A549 (cell line): ENCODE measurements at regions not wholly inside any gene's neighbourhood (a gene's known extent, or its start where the extent isn't known, plus 50 kb on each side); places are given as distances from the start of the nearest gene placed in this dataset.

Experiments used
- CEBPB ChIP-seq, 2 experiments: fragments of >200 bp in 1 of 2; sonication (Bioruptor Twin) in 1 of 2; formaldehyde crosslinking in 1 of 2; IDR thresholded peaks; 2 replicates each; pipeline ENCODE4 v1.6.1; 2012 to 2016
- CHD4 ChIP-seq: fragments of 200-600 bp; sonication (generic); IDR thresholded peaks from 2 replicates; pipeline ENCODE4 v1.6.1; 2016; ENCODE audit warnings: antibody characterized with exemption, mild to moderate bottlenecking, borderline replicate concordance
- EP300 ChIP-seq, 2 experiments: fragments of >200 bp; sonication (Bioruptor Twin); formaldehyde crosslinking; IDR thresholded peaks; 2 replicates in 1 of 2; 3 replicates in 1 of 2; pipeline ENCODE4 v1.6.1; 2016 to 2017
- ESRRA ChIP-seq: fragments of 150-350 bp; IDR thresholded peaks from 2 replicates; pipeline ENCODE4 v1.6.1; 2014; ENCODE audit warnings: mild to moderate bottlenecking, low read length, borderline replicate concordance
- FOSB ChIP-seq: fragments of 250-450 bp; sonication (Bioruptor Pico); IDR thresholded peaks from 2 replicates; pipeline ENCODE4 v1.5.0; 2020; ENCODE audit warnings: mild to moderate bottlenecking, moderate library complexity
- GATA3 ChIP-seq: IDR thresholded peaks from 2 replicates; pipeline ENCODE4 v1.6.1; 2012; ENCODE audit warnings: borderline replicate concordance
- JUN ChIP-seq, 2 experiments: fragments of >200 bp; sonication (Bioruptor Twin); formaldehyde crosslinking; IDR thresholded peaks; 2 replicates in 1 of 2; 3 replicates in 1 of 2; pipeline ENCODE4 v1.6.1; 2016 to 2017
- POLR2A ChIP-seq: IDR thresholded peaks from 2 replicates; pipeline ENCODE4 v1.6.1; 2012; ENCODE audit warnings: mild to moderate bottlenecking, low read length
- POLR2AphosphoS2 ChIP-seq: conservative IDR thresholded peaks from 2 replicates; pipeline ENCODE4 v1.6.1; 2012; ENCODE audit warnings: low read length, improper control_type of control experiment, inconsistent platforms
- RFX5 ChIP-seq: fragments of 450-650 bp; IDR thresholded peaks from 2 replicates; pipeline ENCODE4 v1.7.1; 2014; ENCODE audit warnings: antibody characterized with exemption, mild to moderate bottlenecking, moderate library complexity
- TF ChIP-seq, protein P1 (sequence below): IDR thresholded peaks from 2 replicates; pipeline ENCODE4 v1.6.1; 2012
- TF ChIP-seq, protein P2 (sequence below): fragments of >200 bp; sonication (Bioruptor Twin); formaldehyde crosslinking; IDR thresholded peaks from 3 replicates; pipeline ENCODE4 v1.5.1; 2016
- TF ChIP-seq, protein P3 (sequence below): IDR thresholded peaks from 2 replicates; pipeline ENCODE4 v1.6.1; 2012

DNA sequence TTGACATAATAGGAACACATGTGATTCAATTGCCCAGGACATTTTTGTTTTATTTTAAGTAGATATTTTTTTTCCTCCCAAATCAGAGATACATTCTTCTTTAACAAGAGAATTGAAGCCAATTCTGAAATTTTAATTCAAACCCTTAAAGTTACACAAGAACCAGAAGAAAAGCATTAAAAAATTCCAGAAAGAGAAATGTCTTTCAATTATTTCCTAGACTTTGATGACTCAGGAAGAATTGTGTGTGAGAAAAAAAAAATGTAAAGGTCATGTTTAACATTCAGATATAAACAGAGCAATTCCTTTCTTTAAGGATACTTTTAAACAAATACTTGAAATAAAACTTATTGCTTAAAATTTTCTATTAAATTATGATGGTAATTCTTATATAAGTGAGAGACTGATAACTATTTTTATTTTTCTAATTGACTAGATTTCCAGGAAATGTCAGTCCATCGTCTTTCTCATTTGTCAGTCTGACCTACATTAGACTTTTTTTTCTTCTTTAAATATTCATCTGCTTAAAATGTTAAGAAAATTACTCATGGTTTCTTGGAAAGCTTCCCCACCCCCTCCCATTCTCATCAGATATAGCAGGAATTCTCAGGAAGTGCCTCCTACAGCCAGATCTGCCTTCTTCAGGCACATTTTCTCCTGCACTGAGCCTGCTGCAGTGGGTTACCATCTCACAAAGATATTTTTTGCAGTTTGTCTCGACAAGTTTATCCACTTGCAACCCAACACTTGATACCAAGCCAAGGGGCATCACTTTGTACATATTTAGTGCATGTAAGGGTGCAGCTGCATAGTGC, 261.8 kb upstream of the CBLB start:
- TF ChIP-seq, protein P1, sequence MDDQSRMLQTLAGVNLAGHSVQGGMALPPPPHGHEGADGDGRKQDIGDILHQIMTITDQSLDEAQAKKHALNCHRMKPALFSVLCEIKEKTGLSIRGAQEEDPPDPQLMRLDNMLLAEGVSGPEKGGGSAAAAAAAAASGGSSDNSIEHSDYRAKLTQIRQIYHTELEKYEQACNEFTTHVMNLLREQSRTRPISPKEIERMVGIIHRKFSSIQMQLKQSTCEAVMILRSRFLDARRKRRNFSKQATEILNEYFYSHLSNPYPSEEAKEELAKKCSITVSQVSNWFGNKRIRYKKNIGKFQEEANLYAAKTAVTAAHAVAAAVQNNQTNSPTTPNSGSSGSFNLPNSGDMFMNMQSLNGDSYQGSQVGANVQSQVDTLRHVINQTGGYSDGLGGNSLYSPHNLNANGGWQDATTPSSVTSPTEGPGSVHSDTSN, result no peak
- TF ChIP-seq POLR2A (no peak), CEBPB (IDR thresholded peaks at IDR 0.05) (no peak), JUN (IDR thresholded peaks at IDR 0.05) (no peak), FOSB (no peak), ESRRA (no peak), GATA3 (no peak), EP300 (IDR thresholded peaks at IDR 0.05) (no peak), CHD4 (no peak), RFX5 (no peak), POLR2AphosphoS2 (no peak)
- TF ChIP-seq, protein P2, sequence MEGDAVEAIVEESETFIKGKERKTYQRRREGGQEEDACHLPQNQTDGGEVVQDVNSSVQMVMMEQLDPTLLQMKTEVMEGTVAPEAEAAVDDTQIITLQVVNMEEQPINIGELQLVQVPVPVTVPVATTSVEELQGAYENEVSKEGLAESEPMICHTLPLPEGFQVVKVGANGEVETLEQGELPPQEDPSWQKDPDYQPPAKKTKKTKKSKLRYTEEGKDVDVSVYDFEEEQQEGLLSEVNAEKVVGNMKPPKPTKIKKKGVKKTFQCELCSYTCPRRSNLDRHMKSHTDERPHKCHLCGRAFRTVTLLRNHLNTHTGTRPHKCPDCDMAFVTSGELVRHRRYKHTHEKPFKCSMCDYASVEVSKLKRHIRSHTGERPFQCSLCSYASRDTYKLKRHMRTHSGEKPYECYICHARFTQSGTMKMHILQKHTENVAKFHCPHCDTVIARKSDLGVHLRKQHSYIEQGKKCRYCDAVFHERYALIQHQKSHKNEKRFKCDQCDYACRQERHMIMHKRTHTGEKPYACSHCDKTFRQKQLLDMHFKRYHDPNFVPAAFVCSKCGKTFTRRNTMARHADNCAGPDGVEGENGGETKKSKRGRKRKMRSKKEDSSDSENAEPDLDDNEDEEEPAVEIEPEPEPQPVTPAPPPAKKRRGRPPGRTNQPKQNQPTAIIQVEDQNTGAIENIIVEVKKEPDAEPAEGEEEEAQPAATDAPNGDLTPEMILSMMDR, result no peak
- TF ChIP-seq, protein P3, sequence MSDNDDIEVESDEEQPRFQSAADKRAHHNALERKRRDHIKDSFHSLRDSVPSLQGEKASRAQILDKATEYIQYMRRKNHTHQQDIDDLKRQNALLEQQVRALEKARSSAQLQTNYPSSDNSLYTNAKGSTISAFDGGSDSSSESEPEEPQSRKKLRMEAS, result no peak
